HL-60 (cell line): ENCODE measurements at regions not wholly inside any gene's neighbourhood (a gene's known extent, or its start where the extent isn't known, plus 50 kb on each side); places are given as distances from the start of the nearest gene placed in this dataset.

ENCODE experiments used
- DNase-seq, 2 experiments: peaks; one replicate each; pipeline ENCODE4 v3.0.0-alpha.2; 2010 to 2020; ENCODE audit warnings: low read depth in 1 of 2, low spot score in 1 of 2
- H3K27ac ChIP-seq: fragments of 250-450 bp; sonication (Bioruptor Pico); replicated peaks from 2 replicates; pipeline ENCODE4 v1.5.1; 2020; ENCODE audit warnings: mild to moderate bottlenecking, moderate library complexity
- H3K27me3 ChIP-seq: fragments of 250-450 bp; sonication (Bioruptor Pico); 2 replicates; pipeline ENCODE4 v1.5.1; 2021; ENCODE audit warnings: mild to moderate bottlenecking, moderate library complexity; ENCODE audit not compliant: insufficient read depth, poor library complexity, severe bottlenecking
- H3K4me3 ChIP-seq: replicated peaks from 2 replicates; pipeline ENCODE4 v1.5.1; 2011; ENCODE audit warnings: mild to moderate bottlenecking, control low read depth, low read length; ENCODE audit not compliant: insufficient read depth
- CTCF ChIP-seq: IDR thresholded peaks from one replicate; pipeline ENCODE4 v1.5.1; 2011; ENCODE audit warnings: low read length, control low read depth, inconsistent platforms; ENCODE audit not compliant: insufficient read depth
- GABPA ChIP-seq: IDR thresholded peaks from 2 replicates; pipeline ENCODE4 v1.6.1; 2012; ENCODE audit warnings: low read depth
- POLR2AphosphoS5 ChIP-seq: IDR thresholded peaks from 2 replicates; pipeline ENCODE4 v1.6.1; 2012; ENCODE audit warnings: low read depth
- SPI1 ChIP-seq: IDR thresholded peaks from 2 replicates; pipeline ENCODE4 v1.6.1; 2012; ENCODE audit warnings: low read depth, mild to moderate bottlenecking, borderline replicate concordance
- TF ChIP-seq, protein P1 (sequence below): IDR thresholded peaks from 2 replicates; pipeline ENCODE4 v1.6.1; 2012; ENCODE audit warnings: low read depth; ENCODE audit not compliant: insufficient replicate concordance

DNA sequence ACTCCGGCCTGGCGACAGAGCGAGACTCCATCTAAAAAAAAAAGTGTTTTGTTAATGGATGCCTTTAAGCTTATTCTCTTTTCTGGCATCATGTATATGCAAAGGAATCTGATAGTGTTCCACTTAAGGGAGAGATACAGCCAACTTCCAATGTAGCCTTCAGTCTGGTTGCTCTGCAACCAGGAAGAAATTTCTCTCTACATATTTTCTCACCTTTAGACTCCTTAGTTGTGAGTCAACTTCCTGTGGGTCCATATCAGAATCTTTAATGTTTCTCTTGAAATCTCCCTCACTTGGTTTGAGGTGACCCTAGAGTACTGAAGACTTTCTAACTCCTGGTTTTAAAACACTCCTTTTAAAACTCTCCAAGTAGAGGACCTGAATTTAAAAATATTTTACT lies 340.4 kb downstream of the SLC6A15 start:
- DNase-seq = no peak
- TF ChIP-seq CTCF (no peak), SPI1 (no peak), POLR2AphosphoS5 (no peak), GABPA (no peak)
- TF ChIP-seq, protein P1, sequence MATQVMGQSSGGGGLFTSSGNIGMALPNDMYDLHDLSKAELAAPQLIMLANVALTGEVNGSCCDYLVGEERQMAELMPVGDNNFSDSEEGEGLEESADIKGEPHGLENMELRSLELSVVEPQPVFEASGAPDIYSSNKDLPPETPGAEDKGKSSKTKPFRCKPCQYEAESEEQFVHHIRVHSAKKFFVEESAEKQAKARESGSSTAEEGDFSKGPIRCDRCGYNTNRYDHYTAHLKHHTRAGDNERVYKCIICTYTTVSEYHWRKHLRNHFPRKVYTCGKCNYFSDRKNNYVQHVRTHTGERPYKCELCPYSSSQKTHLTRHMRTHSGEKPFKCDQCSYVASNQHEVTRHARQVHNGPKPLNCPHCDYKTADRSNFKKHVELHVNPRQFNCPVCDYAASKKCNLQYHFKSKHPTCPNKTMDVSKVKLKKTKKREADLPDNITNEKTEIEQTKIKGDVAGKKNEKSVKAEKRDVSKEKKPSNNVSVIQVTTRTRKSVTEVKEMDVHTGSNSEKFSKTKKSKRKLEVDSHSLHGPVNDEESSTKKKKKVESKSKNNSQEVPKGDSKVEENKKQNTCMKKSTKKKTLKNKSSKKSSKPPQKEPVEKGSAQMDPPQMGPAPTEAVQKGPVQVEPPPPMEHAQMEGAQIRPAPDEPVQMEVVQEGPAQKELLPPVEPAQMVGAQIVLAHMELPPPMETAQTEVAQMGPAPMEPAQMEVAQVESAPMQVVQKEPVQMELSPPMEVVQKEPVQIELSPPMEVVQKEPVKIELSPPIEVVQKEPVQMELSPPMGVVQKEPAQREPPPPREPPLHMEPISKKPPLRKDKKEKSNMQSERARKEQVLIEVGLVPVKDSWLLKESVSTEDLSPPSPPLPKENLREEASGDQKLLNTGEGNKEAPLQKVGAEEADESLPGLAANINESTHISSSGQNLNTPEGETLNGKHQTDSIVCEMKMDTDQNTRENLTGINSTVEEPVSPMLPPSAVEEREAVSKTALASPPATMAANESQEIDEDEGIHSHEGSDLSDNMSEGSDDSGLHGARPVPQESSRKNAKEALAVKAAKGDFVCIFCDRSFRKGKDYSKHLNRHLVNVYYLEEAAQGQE = no peak

GRCh38 chr12:84562331-84562730 lies 350.3 kb downstream of the SLC6A15 start:
- DNase-seq = no peak
- H3K4me3 ChIP-seq = no peak overlapping the region
- TF ChIP-seq GABPA = no peak
- TF ChIP-seq CTCF = no peak
- TF ChIP-seq, protein P1 = no peak
- TF ChIP-seq POLR2AphosphoS5 = no peak
- TF ChIP-seq SPI1 = no peak
- H3K27me3 ChIP-seq = no peaks in the 10 kb centered on the region
- H3K27ac ChIP-seq = no peak overlapping the region

More for the DNA sequence above, 340.4 kb downstream of the SLC6A15 start:
- no peak overlapping the region for H3K27ac ChIP-seq
- no peaks in the 10 kb centered on the region for H3K27me3 ChIP-seq
- no peak overlapping the region for H3K4me3 ChIP-seq

DNA sequence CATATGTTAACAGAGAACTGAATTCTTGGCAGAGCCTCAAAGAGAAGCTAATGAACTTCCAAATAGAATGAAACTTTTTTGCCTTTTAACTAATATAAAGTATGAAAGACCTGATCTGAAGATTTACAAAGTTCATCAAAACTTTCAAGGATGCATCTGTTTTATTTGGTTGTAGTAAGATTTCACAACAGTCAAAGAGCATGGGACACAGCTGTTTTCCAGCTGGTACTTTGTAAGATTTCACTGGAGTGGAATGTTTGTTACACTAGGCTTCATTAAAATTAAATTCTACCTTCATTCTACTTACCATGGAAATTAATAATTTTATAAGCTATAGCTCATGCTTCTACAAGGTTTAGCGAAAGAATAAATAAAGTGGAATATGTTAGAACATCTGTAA lies 351.2 kb downstream of the SLC6A15 start:
- DNase-seq = no peak
- no peaks in the 10 kb centered on the region for H3K27me3 ChIP-seq
- TF ChIP-seq POLR2AphosphoS5 = no peak
- no peak for TF ChIP-seq SPI1
- TF ChIP-seq, protein P1 = no peak
- TF ChIP-seq GABPA = no peak
- TF ChIP-seq CTCF = no peak
- no peak overlapping the region for H3K4me3 ChIP-seq
- H3K27ac ChIP-seq = no peak overlapping the region
